ENCODE measurements at regions not wholly inside any gene's neighbourhood (a gene's known extent, or its start where the extent isn't known, plus 50 kb on each side); places are given as distances from the start of the nearest gene placed in this dataset.
"Not testable (repeated sequence)": the region's sequence is repeated elsewhere in the genome, so short reads cannot be mapped to it uniquely, and the experiment has no call there.

DNA sequence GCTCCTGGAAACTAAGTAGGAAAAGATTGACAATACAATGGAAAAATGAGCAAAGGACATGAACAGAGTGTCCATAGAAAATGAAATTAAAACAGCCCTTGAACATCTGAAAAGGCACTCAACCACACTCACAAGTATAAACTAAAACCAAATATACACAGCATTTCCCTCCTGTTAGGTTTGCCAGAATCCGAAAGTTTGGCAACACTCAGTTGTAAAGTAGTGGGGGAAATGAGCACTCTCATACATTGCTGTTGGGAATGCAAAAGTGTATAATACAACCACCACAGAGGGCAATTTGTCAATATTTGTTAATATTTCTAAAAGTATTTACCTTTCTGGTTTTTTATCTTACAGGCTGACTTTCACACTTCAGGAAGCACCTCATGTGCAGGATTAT, 84.2 kb upstream of the TMEM164 start:
- DNase-seq: no peak
- no peaks in the 10 kb centered on the region for H3K36me3 Mint-ChIP-seq (ENCODE audit: low read depth)
- intact Hi-C loops (cut with micrococcal nuclease): no loop called here
- H3K27me3 Mint-ChIP-seq: no peaks in the 10 kb centered on the region
- ChIA-PET CTCF (no interaction called here), POLR2A (no interaction called here)
- TF ChIP-seq, protein P1, sequence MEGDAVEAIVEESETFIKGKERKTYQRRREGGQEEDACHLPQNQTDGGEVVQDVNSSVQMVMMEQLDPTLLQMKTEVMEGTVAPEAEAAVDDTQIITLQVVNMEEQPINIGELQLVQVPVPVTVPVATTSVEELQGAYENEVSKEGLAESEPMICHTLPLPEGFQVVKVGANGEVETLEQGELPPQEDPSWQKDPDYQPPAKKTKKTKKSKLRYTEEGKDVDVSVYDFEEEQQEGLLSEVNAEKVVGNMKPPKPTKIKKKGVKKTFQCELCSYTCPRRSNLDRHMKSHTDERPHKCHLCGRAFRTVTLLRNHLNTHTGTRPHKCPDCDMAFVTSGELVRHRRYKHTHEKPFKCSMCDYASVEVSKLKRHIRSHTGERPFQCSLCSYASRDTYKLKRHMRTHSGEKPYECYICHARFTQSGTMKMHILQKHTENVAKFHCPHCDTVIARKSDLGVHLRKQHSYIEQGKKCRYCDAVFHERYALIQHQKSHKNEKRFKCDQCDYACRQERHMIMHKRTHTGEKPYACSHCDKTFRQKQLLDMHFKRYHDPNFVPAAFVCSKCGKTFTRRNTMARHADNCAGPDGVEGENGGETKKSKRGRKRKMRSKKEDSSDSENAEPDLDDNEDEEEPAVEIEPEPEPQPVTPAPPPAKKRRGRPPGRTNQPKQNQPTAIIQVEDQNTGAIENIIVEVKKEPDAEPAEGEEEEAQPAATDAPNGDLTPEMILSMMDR (IDR thresholded peaks at IDR 0.05): no peak
- no peaks in the 10 kb centered on the region for H3K4me1 Mint-ChIP-seq (ENCODE audit: low read depth)
- H3K27ac Mint-ChIP-seq: no peak overlapping the region
- no peak for ATAC-seq
- no peak overlapping the region for H3K4me3 Mint-ChIP-seq
- no peaks in the 10 kb centered on the region for H3K9me3 Mint-ChIP-seq

GRCh38 chrX:109920325-109920724, 82.6 kb upstream of the TMEM164 start:
- Mint-ChIP-seq H3K4me1 (ENCODE audit: low read depth) (no peaks in the 10 kb centered on the region), H3K27ac (no peak overlapping the region), H3K36me3 (ENCODE audit: low read depth) (no peaks in the 10 kb centered on the region), H3K27me3 (no peaks in the 10 kb centered on the region), H3K4me3 (no peak overlapping the region), H3K9me3 (no peaks in the 10 kb centered on the region)
- ChIA-PET CTCF (no interaction called here), POLR2A (no interaction called here)
- ATAC-seq (no peak), DNase-seq (no peak)
- intact Hi-C loops (cut with micrococcal nuclease): no loop called here
- TF ChIP-seq, protein P1 (IDR thresholded peaks at IDR 0.05): no peak

GRCh38 chrX:109920868-109921267, 82.0 kb upstream of the TMEM164 start:
- TF ChIP-seq, protein P1 (IDR thresholded peaks at IDR 0.05): no peak

DNA sequence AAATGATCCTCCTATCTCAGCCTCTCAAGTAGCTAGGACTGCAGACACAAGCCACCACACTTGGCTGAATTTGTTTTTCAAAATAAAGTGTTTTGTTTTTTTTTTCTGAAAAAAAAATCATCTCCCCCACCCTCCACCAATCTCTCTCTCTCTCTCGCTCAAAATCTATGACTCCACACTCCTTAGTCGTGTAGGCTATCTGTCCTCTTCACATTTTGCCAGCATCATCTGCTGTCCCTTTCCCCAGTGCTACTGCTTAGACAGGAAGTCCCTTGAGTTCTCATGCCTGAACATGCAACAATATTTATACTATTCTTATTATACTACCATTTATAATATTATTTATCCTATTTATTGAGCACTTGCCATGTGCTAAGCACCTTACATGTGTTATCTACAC, 80.7 kb upstream of the TMEM164 start:
- H3K36me3 Mint-ChIP-seq (ENCODE audit: low read depth): no peaks in the 10 kb centered on the region
- no peak for ATAC-seq

More at GRCh38 chrX:109920868-109921267, 82.0 kb upstream of the TMEM164 start:
- H3K27ac Mint-ChIP-seq: no peak overlapping the region
- H3K4me1 Mint-ChIP-seq (ENCODE audit: low read depth): no peaks in the 10 kb centered on the region
- ChIA-PET CTCF (no interaction called here), POLR2A (no interaction called here)
- no peak overlapping the region for H3K4me3 Mint-ChIP-seq
- DNase-seq: no peak
- no peak for ATAC-seq
- no peaks in the 10 kb centered on the region for H3K9me3 Mint-ChIP-seq
- no peaks in the 10 kb centered on the region for H3K36me3 Mint-ChIP-seq (ENCODE audit: low read depth)
- no peaks in the 10 kb centered on the region for H3K27me3 Mint-ChIP-seq
- intact Hi-C loops (cut with micrococcal nuclease): no loop called here

GRCh38 chrX:109925003-109925402, 77.9 kb upstream of the TMEM164 start:
- H3K4me1 Mint-ChIP-seq (ENCODE audit: low read depth); CTCF ChIA-PET; DNase-seq; ATAC-seq; H3K9me3 Mint-ChIP-seq; POLR2A ChIA-PET; H3K4me3 Mint-ChIP-seq; H3K36me3 Mint-ChIP-seq (ENCODE audit: low read depth); intact Hi-C loops (cut with micrococcal nuclease); H3K27me3 Mint-ChIP-seq; H3K27ac Mint-ChIP-seq: not testable (repeated sequence)

More for the DNA sequence above, 80.7 kb upstream of the TMEM164 start:
- intact Hi-C loops (cut with micrococcal nuclease): no loop called here
- no peaks in the 10 kb centered on the region for H3K4me1 Mint-ChIP-seq (ENCODE audit: low read depth)
- ChIA-PET CTCF (no interaction called here), POLR2A (no interaction called here)
- TF ChIP-seq, protein P1 (IDR thresholded peaks at IDR 0.05): no peak
- H3K27ac Mint-ChIP-seq: no peak overlapping the region
- no peaks in the 10 kb centered on the region for H3K9me3 Mint-ChIP-seq
- no peak for DNase-seq
- H3K27me3 Mint-ChIP-seq: no peaks in the 10 kb centered on the region
- no peak overlapping the region for H3K4me3 Mint-ChIP-seq

- Mint-ChIP-seq H3K27me3 (no peaks in the 10 kb centered on the region), H3K4me3 (no peak overlapping the region), H3K36me3 (ENCODE audit: low read depth) (no peaks in the 10 kb centered on the region), H3K9me3 (no peaks in the 10 kb centered on the region), H3K4me1 (ENCODE audit: low read depth) (no peaks in the 10 kb centered on the region), H3K27ac (no peak overlapping the region)
- intact Hi-C loops (cut with micrococcal nuclease): no loop called here
- ChIA-PET CTCF (no interaction called here), POLR2A (no interaction called here)
- TF ChIP-seq, protein P1 (IDR thresholded peaks at IDR 0.05): no peak
- DNase-seq (no peak), ATAC-seq (no peak)
Observed at GRCh38 chrX:109925656-109926055, 77.3 kb upstream of the TMEM164 start.
